ENCODE measurements at regions not wholly inside any gene's neighbourhood (a gene's known extent, or its start where the extent isn't known, plus 50 kb on each side); places are given as distances from the start of the nearest gene placed in this dataset.

GRCh38 chr13:38617936-38618335 is 68.9 kb upstream of the FREM2 start:
- DNase-seq (ENCODE audit: low spot score) (no peak), ATAC-seq (no peak)
- Mint-ChIP-seq H3K4me3 (no peak overlapping the region), H3K27me3 (ENCODE audit: low read depth) (no peaks in the 10 kb centered on the region), H3K4me1 (peaks cover 26% of the 10 kb centered on the region), H3K9me3 (no peaks in the 10 kb centered on the region), H3K27ac (no peak overlapping the region), H3K36me3 (no peaks in the 10 kb centered on the region)
- POLR2A ChIA-PET, result no interaction called here
- TF ChIP-seq RELA (CRISPR knock-in tag; IDR thresholded peaks at IDR 0.05; ENCODE audit: borderline replicate concordance) (no peak), GABPB1 (CRISPR knock-in tag; IDR thresholded peaks at IDR 0.05) (no peak)
- CTCF ChIA-PET, result no interaction called here

GRCh38 chr13:38618336-38618735 is 68.5 kb upstream of the FREM2 start:
- Mint-ChIP-seq H3K9me3 (no peaks in the 10 kb centered on the region), H3K27ac (no peak overlapping the region), H3K27me3 (ENCODE audit: low read depth) (no peaks in the 10 kb centered on the region), H3K4me3 (no peak overlapping the region), H3K36me3 (no peaks in the 10 kb centered on the region), H3K4me1 (peaks cover 24% of the 10 kb centered on the region)
- ChIA-PET CTCF (no interaction called here), POLR2A (no interaction called here)
- no peak for ATAC-seq
- DNase-seq (ENCODE audit: low spot score), result no peak
- no peak for TF ChIP-seq NR1H2 (CRISPR knock-in tag; IDR thresholded peaks at IDR 0.05)
- no peak for TF ChIP-seq ATF6 (CRISPR knock-in tag; IDR thresholded peaks at IDR 0.05)
- no peak for TF ChIP-seq E2F1 (CRISPR knock-in tag; IDR thresholded peaks at IDR 0.05)
- TF ChIP-seq ZNF396 (CRISPR knock-in tag; IDR thresholded peaks at IDR 0.05; ENCODE audit: borderline replicate concordance), result no peak
- no peak for TF ChIP-seq PRDM15 (CRISPR knock-in tag; IDR thresholded peaks at IDR 0.05)
- TF ChIP-seq ZBTB43 (CRISPR knock-in tag; IDR thresholded peaks at IDR 0.05), result no peak
- TF ChIP-seq USF1 (CRISPR knock-in tag; IDR thresholded peaks at IDR 0.05), result no peak
- TF ChIP-seq RORB (CRISPR knock-in tag; IDR thresholded peaks at IDR 0.05), result no peak

GRCh38 chr13:38618881-38619280 is 68.0 kb upstream of the FREM2 start:
- Mint-ChIP-seq H3K4me1 (peaks cover 22% of the 10 kb centered on the region), H3K4me3 (no peak overlapping the region), H3K27me3 (ENCODE audit: low read depth) (no peaks in the 10 kb centered on the region), H3K36me3 (no peaks in the 10 kb centered on the region), H3K27ac (no peak overlapping the region), H3K9me3 (no peaks in the 10 kb centered on the region)
- no peak for DNase-seq (ENCODE audit: low spot score)
- POLR2A ChIA-PET, result no interaction called here
- CTCF ChIA-PET, result no interaction called here
- no peak for ATAC-seq
- TF ChIP-seq NR3C1 (CRISPR knock-in tag; conservative IDR thresholded peaks at IDR 0.05; ENCODE audit: low read depth) (no peak), GTF2I (CRISPR knock-in tag; conservative IDR thresholded peaks at IDR 0.05) (no peak), ETV6 (CRISPR knock-in tag; IDR thresholded peaks at IDR 0.05) (no peak), ZNF425 (CRISPR knock-in tag; conservative IDR thresholded peaks at IDR 0.05) (no peak), ZNF281 (CRISPR knock-in tag; IDR thresholded peaks at IDR 0.05) (no peak), AR (CRISPR knock-in tag; IDR thresholded peaks at IDR 0.05) (no peak)
